ENCODE measurements at regions not wholly inside any gene's neighbourhood (a gene's known extent, or its start where the extent isn't known, plus 50 kb on each side); places are given as distances from the start of the nearest gene placed in this dataset.

- DNase-seq: no peak
Observed at GRCh38 chr2:71919708-71920107, 228.0 kb downstream of the CYP26B1 start.

- DNase-seq: no peak
Observed at GRCh38 chr2:71910277-71910676, 237.4 kb downstream of the CYP26B1 start.

GRCh38 chr2:71908798-71909197 is 238.9 kb downstream of the CYP26B1 start:
- DNase-seq: no peak

- no peak for DNase-seq
Observed at GRCh38 chr2:71907503-71907902, 240.2 kb downstream of the CYP26B1 start.

- no peak for DNase-seq
Observed at GRCh38 chr2:71906357-71906973, 241.2 kb downstream of the CYP26B1 start.

GRCh38 chr2:71905205-71905604 is 242.5 kb downstream of the CYP26B1 start:
- DNase-seq: no peak

GRCh38 chr2:71903841-71904240 is 243.8 kb downstream of the CYP26B1 start:
- DNase-seq: no peak

- no peak for DNase-seq
Observed at GRCh38 chr2:71901466-71901865, 246.2 kb downstream of the CYP26B1 start.

- DNase-seq: no peak
Observed at GRCh38 chr2:71898851-71899681, 248.6 kb downstream of the CYP26B1 start.

- no peak for DNase-seq
Observed at GRCh38 chr2:71898375-71898774, 249.3 kb downstream of the CYP26B1 start.

- no peak for DNase-seq
Observed at GRCh38 chr2:71897836-71898235, 249.8 kb downstream of the CYP26B1 start.

GRCh38 chr2:71897137-71897480 is 250.6 kb downstream of the CYP26B1 start:
- no peak for DNase-seq

GRCh38 chr2:71896385-71897136 is 251.1 kb downstream of the CYP26B1 start:
- DNase-seq: no peak

GRCh38 chr2:71895320-71896161 is 252.1 kb downstream of the CYP26B1 start:
- DNase-seq: no peak

GRCh38 chr2:71894261-71894660 is 253.4 kb downstream of the CYP26B1 start:
- no peak for DNase-seq

- no peak for DNase-seq
Observed at GRCh38 chr2:71893646-71894045, 254.0 kb downstream of the CYP26B1 start.

GRCh38 chr2:71892896-71893295 is 254.8 kb downstream of the CYP26B1 start:
- no peak for DNase-seq

- DNase-seq: no peak
Observed at GRCh38 chr2:71892423-71892730, 255.3 kb downstream of the CYP26B1 start.

GRCh38 chr2:71891719-71892422 is 255.8 kb downstream of the CYP26B1 start:
- DNase-seq: no peak

GRCh38 chr2:71891155-71891554 is 256.5 kb downstream of the CYP26B1 start:
- DNase-seq: no peak

- DNase-seq: no peak
Observed at GRCh38 chr2:71889759-71890684, 257.6 kb downstream of the CYP26B1 start.
